ENCODE measurements at regions not wholly inside any gene's neighbourhood (a gene's known extent, or its start where the extent isn't known, plus 50 kb on each side); places are given as distances from the start of the nearest gene placed in this dataset.

DNA sequence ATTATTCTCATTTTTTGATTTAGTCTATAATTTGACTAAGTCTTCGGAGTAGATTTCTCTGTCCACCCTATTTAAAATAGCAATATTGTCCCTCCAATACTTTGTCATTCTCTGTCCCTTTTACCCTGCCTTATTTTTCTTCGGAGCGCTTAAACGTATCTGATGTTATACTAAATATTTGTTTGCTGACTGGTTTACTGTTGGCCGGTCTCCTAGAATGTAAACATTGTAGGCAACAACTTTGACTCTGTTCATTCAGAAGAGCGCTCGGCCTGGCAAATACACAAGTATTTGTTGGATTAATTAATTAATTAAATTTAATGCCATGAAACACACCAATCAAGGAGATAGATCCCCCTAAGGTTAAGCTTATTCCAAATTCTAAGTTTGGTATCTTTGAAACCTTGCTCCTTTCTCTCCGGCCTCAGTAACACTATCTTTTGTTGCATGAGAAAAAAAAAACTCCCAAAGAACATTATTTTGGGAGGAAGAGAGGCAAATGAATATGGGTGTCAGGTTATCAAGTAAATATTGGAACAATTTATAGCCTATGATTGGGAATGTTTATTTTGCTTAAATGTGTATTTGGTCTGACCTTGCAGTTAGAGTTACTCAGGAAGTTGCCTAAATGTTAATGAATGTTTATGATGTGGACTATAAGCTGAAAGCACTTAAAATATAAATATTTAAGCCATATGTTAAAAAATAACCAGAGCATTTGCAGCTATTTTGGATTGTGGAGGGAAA is 231.1 kb downstream of the SOX4 start:
- no peak for FAIRE-seq

DNA sequence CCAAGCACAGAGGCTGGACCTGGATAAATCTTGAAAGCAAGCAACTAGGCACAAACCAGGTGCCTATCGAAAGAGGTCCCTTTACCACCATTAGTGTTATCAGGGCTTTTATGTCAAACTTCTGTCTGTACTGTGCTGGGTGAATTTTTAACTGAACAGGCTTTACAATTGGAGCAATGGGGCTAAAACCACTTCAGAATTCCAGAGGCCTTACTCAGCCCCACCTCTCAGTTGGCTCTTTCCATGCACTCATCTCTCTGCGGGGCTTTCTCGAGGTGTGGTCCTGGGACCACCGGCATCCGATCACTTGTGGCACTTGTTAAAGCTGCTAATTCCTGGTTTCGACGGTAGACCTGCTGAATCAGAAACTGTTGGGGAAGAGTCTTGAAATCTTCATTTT is 232.5 kb downstream of the SOX4 start:
- FAIRE-seq, result no peak

DNA sequence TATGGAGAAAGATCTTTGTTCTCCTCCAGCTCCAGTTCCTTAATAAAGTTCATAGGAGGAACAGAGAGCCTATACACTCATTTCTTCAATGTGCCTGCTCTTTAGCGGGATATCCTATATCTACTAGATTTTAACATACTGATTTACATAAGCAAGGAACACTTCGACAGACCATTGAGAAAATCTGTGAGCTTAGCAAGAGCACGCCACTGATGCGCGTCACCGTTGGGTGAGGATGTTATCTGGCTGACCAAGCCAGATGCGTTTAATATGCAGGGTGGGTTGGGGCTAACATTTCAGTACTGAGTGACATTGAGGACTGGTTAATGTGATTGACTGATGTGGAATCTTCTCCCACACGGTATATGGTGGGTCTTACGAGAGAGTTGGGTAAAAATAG is 233.4 kb downstream of the SOX4 start:
- no peak for FAIRE-seq

DNA sequence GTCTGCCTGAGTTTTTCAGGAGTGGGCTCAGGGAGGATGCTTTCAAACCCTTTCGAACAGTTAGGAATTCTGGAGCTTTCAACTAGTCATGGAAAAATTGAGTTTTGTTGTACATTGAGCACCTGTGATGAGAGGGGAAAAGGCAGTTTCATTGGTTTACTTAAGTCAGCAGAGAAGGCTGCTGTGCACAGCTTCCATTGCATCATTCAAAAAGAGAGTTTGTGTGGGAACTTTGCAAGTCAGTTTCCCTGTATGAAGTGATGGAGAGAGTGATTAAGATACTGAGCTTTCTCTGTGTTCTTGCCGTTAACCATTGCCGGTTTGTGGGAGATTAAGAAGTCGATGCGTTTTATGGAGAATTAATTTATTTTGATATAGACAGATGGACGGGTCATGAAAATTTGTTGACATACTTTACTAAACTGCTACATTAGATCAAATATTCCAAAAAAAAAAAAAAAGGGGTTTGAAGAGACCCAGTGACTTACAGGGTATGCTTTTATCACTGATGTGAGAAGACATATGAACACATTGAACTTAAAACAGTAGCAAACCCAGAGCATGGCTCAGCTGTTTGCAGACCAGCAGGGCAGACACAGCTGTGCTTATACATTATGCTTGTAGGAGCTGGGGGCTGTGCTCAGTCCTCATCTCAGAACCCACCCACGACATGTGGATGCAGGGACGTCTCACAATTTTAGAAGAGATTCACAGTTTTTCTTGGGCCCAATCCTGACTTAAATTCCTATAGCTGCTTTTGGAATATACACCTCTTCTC is 234.1 kb downstream of the SOX4 start:
- FAIRE-seq, result no peak

DNA sequence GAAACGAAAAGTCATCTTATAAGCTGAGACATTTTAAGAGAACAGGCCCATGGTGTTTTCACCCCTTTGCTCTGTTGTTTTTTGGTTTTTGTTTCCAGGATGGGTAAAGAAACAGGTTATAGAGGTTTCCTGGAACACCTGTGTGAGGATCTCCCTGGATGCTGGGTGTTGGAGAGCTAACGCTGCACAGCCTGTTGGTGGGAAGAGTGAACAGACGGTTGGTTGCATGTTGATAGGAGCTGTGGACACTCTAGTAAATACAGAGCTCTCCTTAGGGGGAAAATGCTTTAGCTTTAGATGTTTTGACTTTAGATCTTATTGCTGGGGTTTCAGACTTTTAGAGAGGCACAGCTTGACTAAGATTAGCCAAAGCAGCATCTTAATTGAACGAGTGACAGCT is 235.2 kb downstream of the SOX4 start:
- FAIRE-seq, result no peak

DNA sequence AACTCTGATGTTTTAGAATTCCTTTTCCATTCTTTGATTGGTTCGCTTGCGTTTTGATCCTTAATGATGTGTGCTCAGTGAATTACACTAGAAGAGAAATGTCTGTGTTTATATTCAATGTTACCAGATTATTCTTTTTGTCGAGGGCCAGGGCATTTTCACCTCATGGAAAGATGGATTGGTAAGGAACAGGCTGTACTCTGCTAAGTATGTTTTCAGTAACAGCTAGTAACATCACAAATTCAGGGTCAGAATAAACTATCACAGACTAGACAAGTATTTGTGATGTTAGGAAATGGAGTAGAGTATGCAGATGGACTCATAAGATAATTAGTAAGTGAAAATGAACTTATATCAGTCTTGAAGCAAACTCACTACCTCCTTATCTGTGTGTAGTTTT is 235.6 kb downstream of the SOX4 start:
- FAIRE-seq, result no peak

DNA sequence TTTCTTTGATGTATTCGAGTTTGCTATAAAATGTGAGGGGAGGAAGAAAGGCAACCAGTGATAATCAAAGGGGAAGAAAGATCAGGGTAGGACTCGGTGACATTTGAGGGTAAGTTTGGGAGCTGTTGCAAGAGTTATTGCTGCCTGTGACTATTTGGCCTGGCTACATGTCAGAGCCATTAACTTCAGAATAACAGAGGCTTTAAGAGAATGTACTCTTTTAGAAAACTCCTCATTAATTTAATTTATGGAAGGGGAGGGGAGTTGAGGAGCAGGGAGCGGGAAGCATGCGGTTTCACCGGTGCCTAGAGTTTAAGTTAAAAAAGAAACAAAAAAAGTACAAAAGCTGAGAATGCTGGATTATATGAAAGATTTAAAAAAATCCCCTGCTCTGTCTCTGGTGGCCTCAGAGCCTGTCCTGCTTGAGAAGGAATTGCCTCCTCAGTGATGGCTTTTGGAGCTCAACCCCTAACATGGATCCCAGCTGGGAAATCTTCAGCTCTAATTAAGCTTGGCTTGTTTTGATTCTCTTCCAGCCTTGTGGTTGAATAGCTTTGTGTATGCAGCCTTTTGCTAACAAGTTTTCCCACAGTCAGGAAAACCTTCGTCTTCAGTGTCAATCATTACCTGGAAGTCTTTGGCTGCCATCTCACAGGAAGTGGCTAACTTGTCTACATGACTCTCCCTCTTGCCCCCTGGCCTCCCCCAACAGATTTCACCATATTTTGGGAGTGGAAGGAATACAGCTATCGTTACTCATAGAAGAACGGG is 238.2 kb downstream of the SOX4 start:
- FAIRE-seq, result no peak

DNA sequence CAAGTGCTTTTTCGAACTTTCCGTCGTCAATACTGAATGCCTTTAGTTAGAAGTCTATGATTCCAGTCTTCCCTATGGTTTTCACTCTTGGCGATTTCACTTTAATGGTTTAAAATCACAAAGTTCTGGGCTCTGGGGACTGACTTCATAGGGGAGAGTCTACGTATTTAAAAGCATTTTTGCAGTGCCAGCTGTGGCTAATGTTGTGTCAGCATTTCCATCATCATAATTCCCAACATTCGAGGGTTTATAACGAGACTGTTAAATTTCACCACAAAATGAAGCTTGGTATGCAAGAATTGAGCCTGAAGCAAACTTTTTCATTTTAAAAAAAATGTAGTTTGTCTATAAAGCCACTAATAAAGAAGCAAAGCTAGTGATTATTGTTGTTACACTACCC is 242.7 kb downstream of the SOX4 start:
- no peak for FAIRE-seq

DNA sequence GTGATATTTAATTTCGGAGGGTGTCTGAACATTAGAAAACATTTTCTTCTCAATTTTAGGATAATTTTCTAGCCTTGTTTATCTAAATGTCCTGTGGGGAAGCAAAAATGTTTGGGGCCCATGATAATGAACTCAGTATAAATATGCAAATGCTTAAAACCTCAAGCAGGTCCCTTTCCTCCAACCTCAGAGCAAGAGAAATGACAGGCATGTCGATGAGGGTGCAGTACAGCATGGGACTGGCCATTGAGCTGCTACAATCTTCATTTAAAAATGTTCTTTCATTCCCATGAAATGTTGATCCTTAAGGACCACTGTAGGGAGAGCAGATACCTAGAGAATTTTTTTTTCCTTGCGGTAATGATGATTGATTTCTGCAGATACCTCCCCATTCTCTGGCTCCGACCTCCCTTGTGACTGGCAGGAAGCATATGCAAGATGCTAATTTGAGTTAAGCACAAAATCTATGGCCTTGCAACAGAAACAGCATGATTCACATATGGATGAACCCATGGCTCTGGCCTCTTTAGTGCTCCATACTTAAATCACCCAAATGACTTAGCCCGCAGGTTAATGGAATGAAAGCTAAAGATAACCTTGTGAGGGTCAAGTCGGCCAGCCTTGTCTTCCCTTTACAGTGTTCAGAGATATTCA is 243.3 kb downstream of the SOX4 start:
- FAIRE-seq, result no peak

DNA sequence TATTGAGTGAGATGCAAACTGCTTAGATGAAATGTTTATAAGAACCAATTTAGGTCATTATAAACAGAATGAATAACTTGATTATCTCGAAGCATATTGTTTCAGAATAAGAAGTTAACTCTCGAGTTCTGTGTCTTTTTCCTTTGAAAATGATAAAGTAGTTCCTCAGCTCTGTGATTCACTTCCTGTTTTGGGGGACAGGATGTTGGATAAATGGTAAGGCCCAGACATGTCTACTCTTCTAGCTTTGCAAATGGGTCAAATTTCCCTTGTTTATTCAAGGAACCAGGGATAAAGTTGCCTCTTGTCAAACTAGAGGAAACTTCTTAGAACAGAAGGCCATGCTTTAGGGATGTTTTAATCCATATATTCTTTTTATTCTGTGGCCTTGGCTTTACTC is 246.9 kb downstream of the SOX4 start:
- no peak for FAIRE-seq

DNA sequence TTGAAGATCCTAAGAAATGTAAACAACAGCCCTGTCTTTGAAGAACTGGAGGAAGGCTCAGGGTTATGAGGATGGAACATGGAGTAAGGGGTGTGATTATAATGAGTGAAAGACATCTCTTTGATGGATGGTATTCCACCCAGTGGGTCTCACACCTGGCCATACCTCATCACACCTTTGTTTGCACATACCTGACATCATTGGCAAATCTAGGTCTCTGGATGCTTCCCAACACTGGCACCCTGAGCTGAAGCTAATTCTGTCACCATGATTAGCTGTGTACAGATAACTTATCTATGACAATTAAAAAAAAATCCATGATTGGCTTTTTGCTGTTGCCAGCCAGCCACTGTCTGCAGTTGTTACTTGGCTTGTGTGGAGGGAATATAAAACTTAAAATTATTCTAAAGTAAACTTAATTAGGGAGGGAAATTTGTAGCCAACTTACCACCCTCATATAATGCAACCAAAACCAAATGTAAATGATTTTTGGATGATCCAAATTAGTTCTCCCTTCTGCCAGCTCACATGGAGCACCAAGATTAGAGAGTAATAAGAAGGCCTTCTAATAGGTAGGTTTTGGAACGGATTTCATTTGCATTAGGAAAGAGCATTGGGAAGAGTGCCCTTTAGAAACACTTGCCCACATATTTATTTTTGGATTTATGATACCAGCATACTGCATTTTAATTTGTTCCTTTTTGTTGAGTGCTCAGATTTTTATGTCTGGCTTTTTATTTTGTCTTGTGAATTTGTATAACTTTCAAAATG is 249.5 kb downstream of the SOX4 start:
- no peak for FAIRE-seq

DNA sequence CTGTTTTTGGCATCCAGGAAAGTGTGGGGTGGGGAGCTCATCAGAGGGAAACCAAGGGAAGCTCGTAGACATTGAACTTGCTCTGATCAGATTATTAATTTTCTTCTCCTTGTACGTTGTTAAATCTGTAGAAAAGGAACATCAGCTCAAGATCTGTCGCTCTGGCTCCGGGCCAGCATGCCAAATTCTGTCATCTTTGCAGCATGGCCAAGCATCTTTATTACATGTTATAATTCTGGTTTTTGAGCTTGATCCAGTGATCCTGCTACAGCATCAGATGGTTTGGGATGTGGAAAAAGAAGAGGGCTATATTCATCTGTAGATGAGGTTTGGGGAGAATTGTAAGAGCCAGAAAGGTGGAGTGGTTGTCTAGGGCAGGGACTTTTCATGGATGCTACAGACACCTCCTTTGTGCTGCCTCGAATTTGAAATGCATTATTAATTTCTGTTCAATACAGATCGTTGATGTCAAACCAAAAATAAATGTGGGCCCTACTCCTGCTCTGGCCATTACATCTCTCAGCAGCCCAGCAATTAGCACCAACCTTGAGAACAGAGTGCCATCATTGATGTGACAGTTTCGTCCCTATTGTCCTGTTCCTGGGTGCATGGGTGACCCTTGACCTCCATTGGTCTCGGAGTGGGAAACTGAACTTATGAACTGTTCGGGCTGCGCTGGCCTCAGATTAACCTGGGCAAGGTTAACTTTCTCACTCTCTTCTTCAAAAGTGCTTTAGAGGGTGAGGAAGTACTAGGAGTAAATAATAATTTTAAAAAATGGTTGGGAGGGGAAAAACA is 250.8 kb downstream of the SOX4 start:
- no peak for FAIRE-seq

DNA sequence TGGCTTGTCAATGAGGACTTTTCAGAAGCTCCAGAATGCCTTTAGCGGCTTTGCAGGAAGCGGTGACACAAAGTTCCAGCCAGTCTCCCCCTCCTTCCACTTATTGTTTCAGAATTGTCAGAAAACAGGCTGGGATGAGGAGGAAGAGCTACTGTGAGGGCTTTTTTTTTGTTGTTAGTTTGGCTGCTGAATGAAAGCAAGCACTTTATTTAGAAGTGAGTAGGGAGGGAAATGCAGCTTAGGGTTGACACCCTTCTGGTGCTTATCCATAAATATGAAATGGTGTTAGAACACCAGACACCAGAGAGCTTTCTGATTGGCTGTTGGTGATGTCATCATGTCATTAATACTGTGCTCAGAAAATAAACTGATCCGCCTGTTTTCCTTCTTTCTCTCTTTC is 251.5 kb downstream of the SOX4 start:
- FAIRE-seq, result no peak

DNA sequence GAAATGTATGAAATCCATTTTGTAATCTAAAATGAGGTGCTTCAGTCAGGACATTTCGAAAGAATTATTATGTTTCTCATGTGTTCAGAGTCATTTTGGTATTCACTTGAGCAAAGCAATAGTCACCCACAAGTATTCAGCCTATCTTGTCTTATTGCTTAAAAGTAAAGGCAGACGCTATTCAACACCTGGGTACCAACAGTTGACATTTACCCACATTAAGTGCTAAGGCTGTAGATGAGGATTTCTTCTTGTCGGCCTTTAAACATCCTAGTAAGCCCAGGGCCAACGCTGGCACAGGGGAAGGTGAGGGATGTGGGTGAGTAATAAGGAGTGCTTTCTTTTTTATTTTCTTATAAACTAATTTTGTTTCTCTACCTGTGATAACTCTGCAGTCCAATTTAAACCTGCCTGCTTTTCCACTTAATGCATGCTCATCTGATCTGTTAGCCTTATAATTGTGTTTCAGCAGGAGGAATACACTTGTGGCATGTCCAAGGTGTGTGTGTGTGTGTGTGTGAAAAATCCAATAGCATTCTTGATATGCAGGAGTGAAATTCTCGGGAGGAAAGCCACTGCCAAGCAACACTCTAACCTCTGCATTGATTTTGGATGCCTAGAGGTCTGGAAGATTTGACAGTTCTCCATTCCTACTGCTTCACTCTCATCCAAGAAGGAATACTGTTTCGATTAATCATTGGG is 252.0 kb downstream of the SOX4 start:
- no peak for FAIRE-seq

DNA sequence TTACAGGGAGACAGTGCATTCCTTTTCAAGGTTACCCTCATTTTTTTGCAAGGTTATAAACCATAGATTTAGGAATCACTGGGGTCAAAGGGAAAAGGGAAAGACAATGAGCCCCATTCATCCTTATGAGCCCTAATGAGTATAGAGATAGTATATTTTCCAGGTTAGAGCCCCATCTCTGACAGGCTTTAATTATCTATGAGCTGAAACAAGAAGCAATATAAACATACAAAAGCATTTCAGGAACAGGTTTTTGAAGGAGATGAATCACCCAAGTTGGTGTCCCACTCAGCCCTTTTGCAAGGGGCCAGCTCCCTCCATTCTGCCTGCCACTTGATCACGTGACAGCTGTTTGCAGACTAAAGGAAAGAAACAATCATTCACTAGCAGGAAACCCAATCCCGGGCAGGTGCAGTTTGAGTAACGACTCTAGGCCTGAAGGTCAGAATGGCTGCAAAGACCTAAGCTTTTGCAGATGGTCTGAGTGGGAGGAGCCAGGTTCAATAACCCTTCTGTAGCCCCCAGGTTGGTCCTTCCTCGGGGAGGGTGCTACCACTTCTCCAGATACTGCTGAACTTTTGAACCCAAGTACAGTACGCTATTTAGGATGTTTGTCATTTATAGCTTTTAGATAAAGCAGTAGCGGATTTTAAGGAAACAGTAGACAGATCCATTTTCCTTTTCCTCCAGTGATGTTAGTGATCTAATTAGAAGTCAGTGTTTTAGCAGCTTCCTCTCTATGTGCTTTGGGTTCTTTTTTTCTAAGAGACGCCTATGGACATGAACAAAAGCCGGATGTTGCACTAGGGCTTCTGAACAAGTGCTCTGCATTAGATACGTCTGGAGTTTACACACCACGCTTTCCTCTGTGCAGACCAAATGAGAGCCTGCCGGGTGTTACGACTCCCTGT is 253.2 kb downstream of the SOX4 start:
- no peak for FAIRE-seq

DNA sequence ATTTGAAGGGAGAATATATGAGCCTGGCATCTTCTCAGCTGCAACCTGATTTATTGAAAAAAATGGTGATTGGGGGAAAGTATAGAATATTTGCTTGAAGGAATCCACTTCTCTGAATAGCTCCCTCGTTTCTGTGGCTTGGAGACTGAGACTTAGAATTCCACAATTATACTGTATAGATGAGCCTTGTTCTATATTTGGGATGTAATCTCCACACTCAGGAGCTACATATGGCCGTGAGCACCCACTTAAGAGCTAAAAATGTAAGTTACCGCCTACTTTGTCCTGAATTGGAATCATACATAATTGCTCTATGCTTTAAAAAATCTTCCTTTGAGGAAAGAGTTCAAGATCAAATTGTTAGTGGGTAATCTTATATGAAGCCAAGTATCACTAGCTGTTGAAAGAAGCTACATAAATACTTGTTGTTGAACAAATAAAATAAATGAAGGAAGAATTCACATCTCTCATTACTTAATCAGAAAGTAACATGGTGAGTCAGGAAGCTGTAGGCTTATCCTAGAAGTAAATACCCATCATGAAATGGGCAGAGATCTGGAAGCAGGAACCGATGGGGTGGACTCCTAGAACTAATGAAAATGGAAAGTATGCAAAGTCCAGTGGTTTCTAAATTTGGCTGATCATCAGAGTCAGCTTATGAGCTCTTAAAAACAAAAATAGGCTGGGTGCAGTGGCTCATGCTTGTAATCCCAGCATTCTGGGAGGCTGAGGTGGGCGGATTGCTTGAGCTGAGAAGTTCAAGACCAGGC is 254.3 kb downstream of the SOX4 start:
- no peak for FAIRE-seq

DNA sequence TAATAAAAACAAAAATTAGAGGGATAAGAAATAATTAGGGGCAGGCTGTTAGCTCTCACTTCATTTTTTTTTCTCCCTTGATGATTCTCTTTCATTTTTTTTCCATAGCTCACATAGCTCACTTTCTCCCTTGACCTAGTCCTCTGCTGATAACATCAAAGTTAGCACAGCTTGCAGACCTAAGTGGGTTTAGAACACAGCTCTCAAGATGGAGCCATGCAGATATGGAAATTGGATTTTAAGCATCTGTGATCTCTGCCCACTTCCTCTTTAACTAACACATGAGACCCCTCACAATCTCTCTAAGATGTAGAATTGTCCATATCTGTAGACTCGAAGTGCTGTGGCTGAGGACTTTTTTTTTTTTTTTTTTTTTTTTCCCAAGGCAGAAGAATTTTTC is 257.1 kb downstream of the SOX4 start:
- FAIRE-seq, result no peak

DNA sequence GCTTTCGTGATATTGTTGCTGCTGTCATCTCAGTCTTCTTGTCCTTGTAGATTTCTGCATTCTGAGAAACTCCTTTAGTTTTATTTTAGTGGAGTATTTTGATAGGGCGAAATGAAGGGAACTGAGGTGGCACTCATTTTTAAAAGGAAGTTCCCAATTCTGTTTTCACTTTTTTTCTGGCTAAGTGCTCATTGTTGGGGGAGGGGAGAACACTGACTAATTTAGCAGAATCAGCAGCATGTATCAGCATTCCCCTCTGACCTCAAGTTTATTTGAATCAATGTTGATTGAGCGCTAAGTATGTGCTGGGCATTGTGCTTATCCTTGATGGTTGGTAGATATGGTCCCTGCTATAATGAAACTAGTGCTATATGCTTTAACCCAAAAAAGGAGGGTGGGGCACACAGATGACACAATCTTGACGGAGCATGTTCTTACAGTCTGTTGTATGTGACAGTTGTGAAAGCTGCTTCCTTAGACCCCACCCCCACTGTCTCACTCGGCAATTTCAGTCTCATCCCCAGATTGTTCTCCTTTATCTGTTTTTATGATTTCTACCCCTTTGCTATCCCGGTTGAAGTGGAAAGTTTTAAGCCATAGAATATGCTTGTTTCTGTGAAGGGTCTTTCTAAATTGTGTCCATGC is 262.4 kb downstream of the SOX4 start:
- FAIRE-seq, result no peak

DNA sequence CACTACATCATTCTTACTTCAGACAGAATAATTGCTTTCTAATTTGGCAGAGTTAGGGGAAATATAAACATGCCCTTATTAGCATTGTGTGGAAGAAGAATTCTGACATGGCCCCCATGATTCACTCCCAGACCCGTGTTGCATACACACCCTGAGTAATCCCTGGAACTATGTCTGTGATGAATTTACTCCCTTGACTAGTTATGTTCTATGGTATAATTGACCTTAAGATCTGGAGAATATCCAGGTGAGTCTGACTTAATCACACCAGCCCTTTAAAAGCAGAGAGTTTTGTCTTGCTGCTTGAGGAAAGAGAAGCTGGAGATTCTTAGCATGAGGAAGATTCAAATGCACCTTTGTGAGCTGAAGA is 262.9 kb downstream of the SOX4 start:
- no peak for FAIRE-seq

Measured in A204.1 (cell line).